ENCODE measurements at regions not wholly inside any gene's neighbourhood (a gene's known extent, or its start where the extent isn't known, plus 50 kb on each side); places are given as distances from the start of the nearest gene placed in this dataset.

- no peaks in the 10 kb centered on the region for H3K9me3 ChIP-seq
- no peak for TF ChIP-seq POLR2A (IDR thresholded peaks at IDR 0.05)
- no peak for TF ChIP-seq CTCF (IDR thresholded peaks at IDR 0.05)
- no peak overlapping the region for H3K27ac ChIP-seq
- intact Hi-C loops (cut with DNase I; ENCODE audit: low total_unique reads): no loop called here
- DNase-seq: no peak
- H3K27me3 ChIP-seq: no peaks in the 10 kb centered on the region
- no peaks in the 10 kb centered on the region for H3K36me3 ChIP-seq
- no peaks in the 10 kb centered on the region for H3K4me1 ChIP-seq
- H3K4me3 ChIP-seq: no peak overlapping the region
Measured at GRCh38 chr2:59734743-59735142, 818.7 kb downstream of the BCL11A start.

GRCh38 chr2:59733970-59734369 lies 819.5 kb downstream of the BCL11A start:
- no peaks in the 10 kb centered on the region for H3K27me3 ChIP-seq
- no peaks in the 10 kb centered on the region for H3K36me3 ChIP-seq
- H3K27ac ChIP-seq: no peak overlapping the region
- intact Hi-C loops (cut with DNase I; ENCODE audit: low total_unique reads): no loop called here
- no peak overlapping the region for H3K4me3 ChIP-seq
- TF ChIP-seq CTCF (IDR thresholded peaks at IDR 0.05) (no peak), POLR2A (IDR thresholded peaks at IDR 0.05) (no peak)
- H3K4me1 ChIP-seq: no peaks in the 10 kb centered on the region
- no peaks in the 10 kb centered on the region for H3K9me3 ChIP-seq
- DNase-seq: no peak

DNA sequence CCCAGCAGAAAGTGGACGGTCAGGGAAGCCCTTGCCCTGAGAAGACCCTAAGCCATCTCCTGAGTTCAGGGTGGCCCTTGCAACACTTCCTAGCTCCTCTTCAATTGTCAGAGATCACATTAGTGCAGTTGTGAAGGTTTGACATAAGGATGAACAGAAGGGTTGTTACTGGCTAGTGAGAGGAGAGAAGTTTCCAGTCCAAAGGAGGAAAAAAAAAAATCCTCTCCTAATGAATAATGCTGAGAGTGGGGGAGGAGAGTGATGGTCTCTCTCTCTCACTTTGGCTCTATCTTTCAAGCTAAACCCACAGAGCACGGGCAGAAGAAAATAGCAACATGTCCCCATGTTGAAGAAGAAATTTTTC lies 819.9 kb downstream of the BCL11A start:
- Histone ChIP-seq H3K27me3 (no peaks in the 10 kb centered on the region), H3K4me1 (no peaks in the 10 kb centered on the region), H3K9me3 (no peaks in the 10 kb centered on the region), H3K4me3 (no peak overlapping the region), H3K36me3 (no peaks in the 10 kb centered on the region), H3K27ac (no peak overlapping the region)
- TF ChIP-seq POLR2A (IDR thresholded peaks at IDR 0.05) (no peak), CTCF (IDR thresholded peaks at IDR 0.05) (no peak)
- intact Hi-C loops (cut with DNase I; ENCODE audit: low total_unique reads): no loop called here
- no peak for DNase-seq

DNA sequence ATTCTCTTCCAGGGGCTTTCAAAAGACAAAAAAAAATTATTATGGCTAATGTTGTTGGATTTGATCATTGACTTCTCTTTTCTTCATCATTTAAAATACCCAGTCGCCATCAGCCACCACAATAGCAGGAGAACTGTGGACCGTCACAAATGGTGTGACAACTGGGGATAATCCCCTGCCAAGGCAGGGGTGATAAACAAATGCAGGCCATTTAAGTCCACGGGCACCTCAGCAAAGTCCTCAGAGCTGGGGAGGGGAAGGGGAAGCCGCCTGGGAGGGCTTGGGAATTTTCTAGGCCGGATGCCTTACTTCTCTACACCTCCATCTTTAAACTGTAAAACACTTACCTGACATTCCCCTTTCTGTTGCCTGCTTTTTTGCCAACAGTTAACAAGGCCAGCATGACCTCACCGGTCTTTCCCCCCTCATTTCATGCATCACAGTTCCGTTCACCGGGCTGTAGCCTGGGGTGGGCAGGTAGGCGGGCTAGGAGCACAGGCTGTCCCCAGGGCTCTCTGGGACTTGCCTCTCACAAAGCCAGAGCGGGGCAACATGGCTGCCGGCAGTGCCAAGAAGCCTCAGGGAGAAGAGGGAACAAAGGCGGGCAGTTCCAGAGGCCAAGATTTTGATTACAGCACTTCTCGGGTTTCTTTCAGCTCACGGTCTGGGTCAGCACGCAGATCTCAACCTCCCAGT lies 820.4 kb downstream of the BCL11A start:
- TF ChIP-seq CTCF (IDR thresholded peaks at IDR 0.05) (no peak), POLR2A (IDR thresholded peaks at IDR 0.05) (no peak)
- intact Hi-C loops (cut with DNase I; ENCODE audit: low total_unique reads): no loop called here
- DNase-seq: no peak
- H3K4me3 ChIP-seq: no peak overlapping the region
- H3K27ac ChIP-seq: no peak overlapping the region
- no peaks in the 10 kb centered on the region for H3K36me3 ChIP-seq
- no peaks in the 10 kb centered on the region for H3K9me3 ChIP-seq
- H3K4me1 ChIP-seq: no peaks in the 10 kb centered on the region
- no peaks in the 10 kb centered on the region for H3K27me3 ChIP-seq

DNA sequence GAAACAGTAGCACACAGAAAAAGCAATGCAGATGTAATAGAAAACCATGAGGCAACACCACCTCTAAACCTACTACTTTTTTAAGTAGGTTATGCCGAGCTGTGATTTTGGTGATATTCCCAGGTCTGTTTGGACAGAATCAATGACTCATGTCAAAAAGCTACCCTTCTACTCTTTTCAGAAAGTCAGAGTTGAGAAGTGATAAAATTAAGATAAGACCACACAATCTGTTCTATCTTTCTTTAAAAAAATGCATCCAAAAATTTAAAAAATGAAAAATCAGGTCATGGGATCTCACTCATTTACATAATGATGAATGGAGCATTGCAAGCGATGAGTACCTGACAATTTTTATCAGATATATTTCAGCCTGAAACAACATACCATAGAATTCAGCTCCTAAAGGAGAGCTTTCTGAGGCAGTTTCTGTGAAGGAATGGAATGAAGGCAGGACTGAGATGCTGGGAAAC lies 826.3 kb downstream of the BCL11A start:
- H3K4me1 ChIP-seq: no peaks in the 10 kb centered on the region
- H3K9me3 ChIP-seq: no peaks in the 10 kb centered on the region
- H3K27me3 ChIP-seq: no peaks in the 10 kb centered on the region
- intact Hi-C loops (cut with DNase I; ENCODE audit: low total_unique reads): no loop called here
- TF ChIP-seq POLR2A (IDR thresholded peaks at IDR 0.05) (no peak), CTCF (IDR thresholded peaks at IDR 0.05) (no peak)
- no peak for DNase-seq
- H3K36me3 ChIP-seq: no peaks in the 10 kb centered on the region
- H3K27ac ChIP-seq: no peak overlapping the region
- H3K4me3 ChIP-seq: no peak overlapping the region
